ENCODE measurements at regions not wholly inside any gene's neighbourhood (a gene's known extent, or its start where the extent isn't known, plus 50 kb on each side); places are given as distances from the start of the nearest gene placed in this dataset.

DNA sequence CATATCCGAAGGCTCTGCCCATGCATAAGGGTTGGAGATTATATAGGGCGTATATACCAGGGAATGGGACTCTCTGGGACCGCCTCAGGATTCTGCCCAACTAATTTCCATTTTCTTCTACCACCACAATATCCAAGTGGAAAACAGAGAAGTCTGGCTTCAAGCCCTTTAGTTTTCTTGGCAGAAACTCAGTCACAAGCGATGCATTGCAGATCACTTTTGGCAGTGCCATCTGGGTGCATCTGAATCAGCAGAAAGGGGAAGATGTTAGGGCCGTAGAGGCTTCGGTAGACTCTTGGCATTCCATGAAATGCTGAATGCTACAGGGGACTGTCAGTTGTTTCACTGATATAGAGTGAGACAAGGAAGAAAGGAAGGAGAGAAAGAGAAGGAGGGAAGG lies 94.1 kb upstream of the FAM9B start:
- TF ChIP-seq SIN3A (IDR thresholded peaks at IDR 0.05; ENCODE audit: borderline replicate concordance, insufficient read depth, low read length) (no peak), POLR2AphosphoS5 (IDR thresholded peaks at IDR 0.05; ENCODE audit: low read depth, low read length) (no peak), TAF1 (IDR thresholded peaks at IDR 0.05; ENCODE audit: borderline replicate concordance, insufficient read depth, low read length) (no peak)
- TF ChIP-seq, protein P1, sequence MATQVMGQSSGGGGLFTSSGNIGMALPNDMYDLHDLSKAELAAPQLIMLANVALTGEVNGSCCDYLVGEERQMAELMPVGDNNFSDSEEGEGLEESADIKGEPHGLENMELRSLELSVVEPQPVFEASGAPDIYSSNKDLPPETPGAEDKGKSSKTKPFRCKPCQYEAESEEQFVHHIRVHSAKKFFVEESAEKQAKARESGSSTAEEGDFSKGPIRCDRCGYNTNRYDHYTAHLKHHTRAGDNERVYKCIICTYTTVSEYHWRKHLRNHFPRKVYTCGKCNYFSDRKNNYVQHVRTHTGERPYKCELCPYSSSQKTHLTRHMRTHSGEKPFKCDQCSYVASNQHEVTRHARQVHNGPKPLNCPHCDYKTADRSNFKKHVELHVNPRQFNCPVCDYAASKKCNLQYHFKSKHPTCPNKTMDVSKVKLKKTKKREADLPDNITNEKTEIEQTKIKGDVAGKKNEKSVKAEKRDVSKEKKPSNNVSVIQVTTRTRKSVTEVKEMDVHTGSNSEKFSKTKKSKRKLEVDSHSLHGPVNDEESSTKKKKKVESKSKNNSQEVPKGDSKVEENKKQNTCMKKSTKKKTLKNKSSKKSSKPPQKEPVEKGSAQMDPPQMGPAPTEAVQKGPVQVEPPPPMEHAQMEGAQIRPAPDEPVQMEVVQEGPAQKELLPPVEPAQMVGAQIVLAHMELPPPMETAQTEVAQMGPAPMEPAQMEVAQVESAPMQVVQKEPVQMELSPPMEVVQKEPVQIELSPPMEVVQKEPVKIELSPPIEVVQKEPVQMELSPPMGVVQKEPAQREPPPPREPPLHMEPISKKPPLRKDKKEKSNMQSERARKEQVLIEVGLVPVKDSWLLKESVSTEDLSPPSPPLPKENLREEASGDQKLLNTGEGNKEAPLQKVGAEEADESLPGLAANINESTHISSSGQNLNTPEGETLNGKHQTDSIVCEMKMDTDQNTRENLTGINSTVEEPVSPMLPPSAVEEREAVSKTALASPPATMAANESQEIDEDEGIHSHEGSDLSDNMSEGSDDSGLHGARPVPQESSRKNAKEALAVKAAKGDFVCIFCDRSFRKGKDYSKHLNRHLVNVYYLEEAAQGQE (IDR thresholded peaks at IDR 0.05; ENCODE audit: insufficient read depth in 1 of 2, low read depth in 2 of 2, low read length in 2 of 2): no peak
